ENCODE measurements at regions not wholly inside any gene's neighbourhood (a gene's known extent, or its start where the extent isn't known, plus 50 kb on each side); places are given as distances from the start of the nearest gene placed in this dataset.
"Not testable (repeated sequence)": the region's sequence is repeated elsewhere in the genome, so short reads cannot be mapped to it uniquely, and the experiment has no call there.

GRCh38 chr10:106296750-106297392 is 867.6 kb downstream of the SORCS1 start:
- no peak for DNase-seq (ENCODE audit: low spot score)

GRCh38 chr10:106284802-106285587 is 879.5 kb downstream of the SORCS1 start:
- DNase-seq (ENCODE audit: low spot score) = no peak

GRCh38 chr10:106280896-106281460 is 883.5 kb downstream of the SORCS1 start:
- no peak for DNase-seq (ENCODE audit: low spot score)

- no peak for DNase-seq (ENCODE audit: low spot score)
These were observed 886.1 kb downstream of the SORCS1 start for GRCh38 chr10:106278383-106278782.

- no peak for DNase-seq (ENCODE audit: low spot score)
These were observed 893.3 kb downstream of the SORCS1 start for GRCh38 chr10:106271237-106271636.

- DNase-seq (ENCODE audit: low spot score) = no peak
These were observed 896.5 kb downstream of the SORCS1 start for GRCh38 chr10:106268000-106268399.

GRCh38 chr10:106267591-106267990 is 896.9 kb downstream of the SORCS1 start:
- DNase-seq (ENCODE audit: low spot score) = no peak

GRCh38 chr10:106257432-106257831 is 907.1 kb downstream of the SORCS1 start:
- DNase-seq (ENCODE audit: low spot score) = not testable (repeated sequence)

- DNase-seq (ENCODE audit: low spot score) = no peak
These were observed 909.3 kb downstream of the SORCS1 start for GRCh38 chr10:106255111-106255678.

- DNase-seq (ENCODE audit: low spot score) = no peak
These were observed 910.4 kb downstream of the SORCS1 start for GRCh38 chr10:106254071-106254470.

- DNase-seq (ENCODE audit: low spot score) = no peak
These were observed 912.0 kb downstream of the SORCS1 start for GRCh38 chr10:106252541-106252940.

GRCh38 chr10:106251573-106251972 is 912.9 kb downstream of the SORCS1 start:
- DNase-seq (ENCODE audit: low spot score) = no peak

GRCh38 chr10:106242301-106242700 is 922.2 kb downstream of the SORCS1 start:
- DNase-seq (ENCODE audit: low spot score) = no peak

GRCh38 chr10:106226828-106227227 is 937.7 kb downstream of the SORCS1 start:
- no peak for DNase-seq (ENCODE audit: low spot score)

- no peak for DNase-seq (ENCODE audit: low spot score)
These were observed 938.4 kb downstream of the SORCS1 start for GRCh38 chr10:106226142-106226541.

GRCh38 chr10:106224676-106225075 is 939.8 kb downstream of the SORCS1 start:
- DNase-seq (ENCODE audit: low spot score) = no peak

- DNase-seq (ENCODE audit: low spot score) = no peak
These were observed 946.9 kb downstream of the SORCS1 start for GRCh38 chr10:106217627-106218026.

- DNase-seq (ENCODE audit: low spot score) = no peak
These were observed 948.4 kb downstream of the SORCS1 start for GRCh38 chr10:106216085-106216484.

GRCh38 chr10:106214243-106214642 is 950.3 kb downstream of the SORCS1 start:
- DNase-seq (ENCODE audit: low spot score) = no peak

- DNase-seq (ENCODE audit: low spot score) = no peak
These were observed 951.0 kb downstream of the SORCS1 start for GRCh38 chr10:106213493-106213892.

- DNase-seq (ENCODE audit: low spot score) = no peak
These were observed 966.2 kb downstream of the SORCS1 start for GRCh38 chr10:106198275-106198674.

- peak; percentile 26 for DNase-seq (ENCODE audit: low spot score)
These were observed 975.2 kb downstream of the SORCS1 start for GRCh38 chr10:106189292-106189691.

GRCh38 chr10:106185951-106186350 is 978.6 kb downstream of the SORCS1 start:
- no peak for DNase-seq (ENCODE audit: low spot score)
